Lung (tissue), 11 donors: ENCODE measurements at regions not wholly inside any gene's neighbourhood (a gene's known extent, or its start where the extent isn't known, plus 50 kb on each side); places are given as distances from the start of the nearest gene placed in this dataset.

Source experiments
- ATAC-seq: fragments of 200-7000 bp; cut with Tn5 transposase; one replicate; pipeline ENCODE4 v1.9.1; 2020; ENCODE audit warnings: moderate number of reproducible peaks; ENCODE audit not compliant: insufficient read depth, low FRiP score
- DNase-seq, 3 donors: peaks; one replicate each; pipeline ENCODE4 v3.0.0-alpha.2; 2013 to 2017
- H3K27ac ChIP-seq, 2 donors: one replicate each; pipeline ENCODE4 v1.5.1; 2013; ENCODE audit warnings: mild to moderate bottlenecking in 2 of 2, moderate library complexity in 2 of 2, control low read depth in 1 of 2, inconsistent platforms in 1 of 2, low read depth in 1 of 2, low read length in 1 of 2
- H3K27me3 ChIP-seq, 3 donors: one replicate each; pipeline ENCODE4 v1.5.1; 2013; ENCODE audit warnings: low read length in 2 of 3; ENCODE audit not compliant: control insufficient read depth in 3 of 3, insufficient read depth in 3 of 3
- H3K36me3 ChIP-seq, 4 donors: one replicate each; pipeline ENCODE4 v1.5.1; 2013; ENCODE audit warnings: low read length in 4 of 4, mild to moderate bottlenecking in 1 of 4, moderate library complexity in 1 of 4; ENCODE audit not compliant: control insufficient read depth in 4 of 4, insufficient read depth in 4 of 4
- H3K4me1 ChIP-seq, 5 donors: one replicate each; pipeline ENCODE4 v1.5.1; 2013; ENCODE audit warnings: low read length in 5 of 5, mild to moderate bottlenecking in 2 of 5, moderate library complexity in 1 of 5; ENCODE audit not compliant: control insufficient read depth in 5 of 5, insufficient read depth in 5 of 5
- H3K4me3 ChIP-seq: one replicate; pipeline ENCODE4 v1.5.1; 2013; ENCODE audit warnings: mild to moderate bottlenecking, control low read depth, moderate library complexity
- H3K9ac ChIP-seq, 2 donors: one replicate each; pipeline ENCODE4 v1.5.1; 2013; ENCODE audit warnings: low read length in 2 of 2, control low read depth in 1 of 2; ENCODE audit not compliant: insufficient read depth in 1 of 2
- H3K9me3 ChIP-seq, 4 donors: one replicate each; pipeline ENCODE4 v1.5.1; 2013; ENCODE audit warnings: low read length in 3 of 4, mild to moderate bottlenecking in 1 of 4, moderate library complexity in 1 of 4; ENCODE audit not compliant: control insufficient read depth in 4 of 4, insufficient read depth in 3 of 4
- WGBS, 2 donors: extraction: QIAGEN DNeasy Blood & Tissue Kit; methylation state at CpG; one replicate each; pipeline ENCODE4 v1.1.7; 2013; 5-methylcytosine and 5-hydroxymethylcytosine counted together
- TF ChIP-seq, protein P1 (sequence below): IDR thresholded peaks from 2 replicates; pipeline ENCODE4 v1.5.1; 2012; ENCODE audit warnings: mild to moderate bottlenecking; ENCODE audit errors: control extremely low read depth, extremely low read depth
- donor health status: control.
- donor health status: control.
- donor health status: Bipolar disorder and iron deficiency.
- donor health status: healthy.
- donor health status: DM: yes; HTN: yes; CAD: no.

DNA sequence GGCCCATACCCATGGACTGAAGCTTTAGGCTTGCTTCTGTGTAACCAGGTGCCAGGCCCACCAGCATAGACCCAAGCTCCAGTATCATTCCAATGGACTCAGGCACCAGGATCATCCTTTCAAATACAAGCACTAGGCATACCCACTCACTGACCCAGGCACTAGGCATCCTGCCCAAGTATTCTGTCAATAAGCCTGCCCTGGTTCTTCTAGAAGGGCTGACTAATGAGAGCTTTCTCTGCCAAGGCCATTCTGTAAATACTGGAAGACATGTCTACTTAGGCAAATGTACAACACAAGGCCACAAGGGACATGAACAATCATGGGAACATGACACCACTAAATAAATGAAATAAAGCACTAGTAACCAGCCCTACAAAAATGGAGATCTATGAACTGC, 352.2 kb downstream of the FSCB start:
- Histone ChIP-seq H3K9ac (no peak overlapping the region), H3K4me3 (no peak overlapping the region), H3K36me3 (no peaks in the 10 kb centered on the region), H3K9me3 (peaks cover 0 to 5% (median 2%) of the 10 kb centered on the region in 4 donors), H3K4me1 (no peaks in the 10 kb centered on the region), H3K27ac (no peak overlapping the region), H3K27me3 (no peaks in the 10 kb centered on the region)
- ATAC-seq = no peak
- no peak for DNase-seq
- TF ChIP-seq, protein P1, sequence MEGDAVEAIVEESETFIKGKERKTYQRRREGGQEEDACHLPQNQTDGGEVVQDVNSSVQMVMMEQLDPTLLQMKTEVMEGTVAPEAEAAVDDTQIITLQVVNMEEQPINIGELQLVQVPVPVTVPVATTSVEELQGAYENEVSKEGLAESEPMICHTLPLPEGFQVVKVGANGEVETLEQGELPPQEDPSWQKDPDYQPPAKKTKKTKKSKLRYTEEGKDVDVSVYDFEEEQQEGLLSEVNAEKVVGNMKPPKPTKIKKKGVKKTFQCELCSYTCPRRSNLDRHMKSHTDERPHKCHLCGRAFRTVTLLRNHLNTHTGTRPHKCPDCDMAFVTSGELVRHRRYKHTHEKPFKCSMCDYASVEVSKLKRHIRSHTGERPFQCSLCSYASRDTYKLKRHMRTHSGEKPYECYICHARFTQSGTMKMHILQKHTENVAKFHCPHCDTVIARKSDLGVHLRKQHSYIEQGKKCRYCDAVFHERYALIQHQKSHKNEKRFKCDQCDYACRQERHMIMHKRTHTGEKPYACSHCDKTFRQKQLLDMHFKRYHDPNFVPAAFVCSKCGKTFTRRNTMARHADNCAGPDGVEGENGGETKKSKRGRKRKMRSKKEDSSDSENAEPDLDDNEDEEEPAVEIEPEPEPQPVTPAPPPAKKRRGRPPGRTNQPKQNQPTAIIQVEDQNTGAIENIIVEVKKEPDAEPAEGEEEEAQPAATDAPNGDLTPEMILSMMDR = no peak

DNA sequence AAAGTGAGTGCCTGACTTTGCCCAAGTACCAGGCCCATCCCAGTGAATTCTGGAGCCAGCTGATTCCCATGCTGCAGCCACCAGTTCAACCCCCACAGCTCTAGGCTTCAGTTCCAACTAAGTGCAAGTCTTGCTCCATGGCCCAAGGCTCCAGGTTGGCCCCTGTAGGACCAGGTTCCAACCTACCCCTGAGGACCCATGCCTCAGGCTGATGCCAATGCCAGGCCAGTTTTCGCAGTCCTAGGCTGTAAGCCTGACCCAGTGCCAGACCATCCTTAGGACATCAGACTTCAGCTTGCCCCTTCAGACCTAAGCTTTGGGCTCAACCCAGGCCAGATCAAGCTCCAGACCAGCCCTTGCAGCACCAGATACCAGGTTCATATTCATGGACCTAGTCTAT, 352.6 kb downstream of the FSCB start:
- no peak overlapping the region for H3K27ac ChIP-seq
- TF ChIP-seq, protein P1 = no peak
- ATAC-seq = no peak
- DNase-seq = no peak
- H3K9ac ChIP-seq = no peak overlapping the region
- no peaks in the 10 kb centered on the region for H3K4me1 ChIP-seq
- H3K36me3 ChIP-seq = no peaks in the 10 kb centered on the region
- H3K4me3 ChIP-seq = no peak overlapping the region
- WGBS, 2 donors = 75 to 91% methylated on average over 1 of the region's 1 CpG
- peaks cover 0 to 5% (median 3%) of the 10 kb centered on the region in 4 donors for H3K9me3 ChIP-seq
- no peaks in the 10 kb centered on the region for H3K27me3 ChIP-seq

DNA sequence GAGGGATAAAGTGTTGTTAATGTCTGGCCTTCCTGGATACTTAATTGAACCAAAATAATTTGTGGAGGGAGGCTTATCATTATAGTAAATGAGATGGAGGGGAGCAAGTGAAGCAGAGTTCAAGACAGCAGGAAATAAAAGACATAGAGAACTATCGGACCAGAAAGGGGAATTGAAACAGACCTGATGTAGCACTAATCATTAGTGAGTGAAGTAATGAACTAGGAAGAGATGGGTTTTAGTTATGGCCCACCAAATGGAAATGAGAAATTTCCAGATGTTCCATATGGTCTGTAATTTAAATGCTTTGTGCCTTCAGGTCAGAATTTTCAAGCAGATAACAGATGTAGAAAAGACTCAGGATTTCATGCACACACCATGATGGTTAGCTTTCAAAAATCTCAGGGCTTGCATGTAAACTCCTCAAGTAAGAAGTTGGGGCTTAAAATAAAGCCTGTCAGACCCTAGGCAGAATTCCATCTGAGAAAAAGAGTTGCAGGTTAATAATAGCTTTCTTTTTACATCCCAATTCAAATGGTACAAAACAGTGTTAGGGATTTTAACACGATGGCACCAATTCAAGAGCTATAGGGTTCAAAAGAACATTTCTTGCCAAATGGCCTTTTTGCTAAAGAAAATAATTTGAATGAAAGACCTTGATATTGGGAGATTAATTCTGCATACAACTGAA, 355.8 kb downstream of the FSCB start:
- no peaks in the 10 kb centered on the region for H3K4me1 ChIP-seq
- no peak overlapping the region for H3K4me3 ChIP-seq
- TF ChIP-seq, protein P1 = no peak
- H3K9ac ChIP-seq = no peak overlapping the region
- WGBS, 2 donors = 64 to 66% methylated on average over 2 of the region's 2 CpGs
- no peaks in the 10 kb centered on the region for H3K27me3 ChIP-seq
- peaks cover 0 to 5% (median 3%) of the 10 kb centered on the region in 4 donors for H3K9me3 ChIP-seq
- DNase-seq = no peak
- H3K36me3 ChIP-seq = no peaks in the 10 kb centered on the region
- H3K27ac ChIP-seq = no peak overlapping the region
- ATAC-seq = no peak

DNA sequence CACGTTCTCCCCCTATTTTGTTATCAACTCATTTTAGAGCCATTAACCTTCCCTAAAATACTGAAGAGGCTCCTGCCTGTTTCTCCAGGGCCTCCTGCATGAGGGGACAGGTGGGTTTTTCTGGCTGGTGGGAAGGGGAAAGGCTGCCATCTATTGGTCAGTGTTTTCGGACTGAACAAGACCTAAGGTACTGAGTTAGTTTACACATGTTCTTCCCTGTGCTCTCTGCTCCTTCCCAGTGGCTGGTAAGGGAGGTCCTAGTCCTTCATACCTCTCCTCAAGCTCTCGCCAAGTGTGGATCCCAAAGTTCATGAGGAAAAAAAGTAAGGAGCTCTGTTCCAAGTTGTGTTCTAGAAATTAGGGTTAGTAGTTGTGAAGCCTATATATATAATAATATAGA, 357.5 kb downstream of the FSCB start:
- H3K36me3 ChIP-seq = no peaks in the 10 kb centered on the region
- WGBS, 2 donors = 29 to 34% methylated on average over 3 of the region's 3 CpGs
- H3K27me3 ChIP-seq = peaks cover 0 to 2% (median 0%) of the 10 kb centered on the region in 3 donors
- no peak overlapping the region for H3K27ac ChIP-seq
- ATAC-seq (no peak), DNase-seq (peak; percentile 14 to 27 (median 15))
- no peaks in the 10 kb centered on the region for H3K4me1 ChIP-seq
- H3K4me3 ChIP-seq = no peak overlapping the region
- TF ChIP-seq, protein P1 = no peak
- H3K9me3 ChIP-seq = peaks cover 0 to 3% (median under 1%) of the 10 kb centered on the region in 4 donors
- no peak overlapping the region for H3K9ac ChIP-seq
